HG03469 (cell line): ENCODE measurements at regions not wholly inside any gene's neighbourhood (a gene's known extent, or its start where the extent isn't known, plus 50 kb on each side); places are given as distances from the start of the nearest gene placed in this dataset.

Experiments used
- ATAC-seq: cut with Tn5 transposase; IDR thresholded peaks from one replicate; pipeline ENCODE4 v1.9.1; 2021; ENCODE audit warnings: mild to moderate bottlenecking, moderate library complexity, moderate number of reproducible peaks; ENCODE audit not compliant: unreplicated experiment

- ATAC-seq = no peak
Observed at GRCh38 chr12:114902665-114903064, 218.7 kb upstream of the TBX3 start.

- ATAC-seq = no peak
Observed at GRCh38 chr12:114901316-114901715, 217.3 kb upstream of the TBX3 start.

GRCh38 chr12:114898159-114898558 lies 214.2 kb upstream of the TBX3 start:
- no peak for ATAC-seq

GRCh38 chr12:114895827-114896226 lies 211.9 kb upstream of the TBX3 start:
- ATAC-seq = no peak

- no peak for ATAC-seq
Observed at GRCh38 chr12:114895081-114895480, 211.1 kb upstream of the TBX3 start.

GRCh38 chr12:114894076-114894475 lies 210.1 kb upstream of the TBX3 start:
- ATAC-seq = no peak

- ATAC-seq = no peak
Observed at GRCh38 chr12:114888928-114889584, 205.1 kb upstream of the TBX3 start.

GRCh38 chr12:114888448-114888847 lies 204.5 kb upstream of the TBX3 start:
- no peak for ATAC-seq

GRCh38 chr12:114885501-114885900 lies 201.5 kb upstream of the TBX3 start:
- ATAC-seq = no peak

- ATAC-seq = no peak
Observed at GRCh38 chr12:114884575-114884974, 200.6 kb upstream of the TBX3 start.

GRCh38 chr12:114882083-114882482 lies 198.1 kb upstream of the TBX3 start:
- ATAC-seq = no peak

GRCh38 chr12:114879354-114879753 lies 195.4 kb upstream of the TBX3 start:
- no peak for ATAC-seq

GRCh38 chr12:114878781-114879180 lies 194.8 kb upstream of the TBX3 start:
- ATAC-seq = no peak

- ATAC-seq = no peak
Observed at GRCh38 chr12:114876968-114877680, 193.1 kb upstream of the TBX3 start.

- no peak for ATAC-seq
Observed at GRCh38 chr12:114875313-114875712, 191.3 kb upstream of the TBX3 start.

GRCh38 chr12:114873656-114874055 lies 189.7 kb upstream of the TBX3 start:
- ATAC-seq = no peak

GRCh38 chr12:114868995-114869834 lies 185.2 kb upstream of the TBX3 start:
- ATAC-seq = no peak

- no peak for ATAC-seq
Observed at GRCh38 chr12:114866331-114866730, 182.4 kb upstream of the TBX3 start.

GRCh38 chr12:114864837-114865551 lies 181.0 kb upstream of the TBX3 start:
- ATAC-seq = no peak

- ATAC-seq = no peak
Observed at GRCh38 chr12:114863911-114864310, 179.9 kb upstream of the TBX3 start.

- no peak for ATAC-seq
Observed at GRCh38 chr12:114860969-114861368, 177.0 kb upstream of the TBX3 start.
